Esophagus squamous epithelium (tissue), 5 donors: ENCODE measurements at regions not wholly inside any gene's neighbourhood (a gene's known extent, or its start where the extent isn't known, plus 50 kb on each side); places are given as distances from the start of the nearest gene placed in this dataset.

Experiments used
- DNase-seq: peaks from one replicate; lab custom pipeline; 2025; lab: John Stamatoyannopoulos, UW
- H3K27ac ChIP-seq, 4 donors: fragments of 200-600 bp; sonication (generic); one replicate each; pipeline ENCODE4 v1.5.1; 2016 to 2019; ENCODE audit warnings: mild to moderate bottlenecking in 1 of 4
- H3K27me3 ChIP-seq, 4 donors: fragments of 200-600 bp; sonication (generic); 1 replicate in 3 of 4; 2 replicates in 1 of 4; pipeline versions ENCODE4 v1.5.1 to v1.6.0; 2017 to 2021; ENCODE audit warnings: antibody characterized with exemption in 1 of 4
- H3K36me3 ChIP-seq, 3 donors: fragments of 200-600 bp; sonication (generic); one replicate each; pipeline ENCODE4 v1.5.1; 2016 to 2019
- H3K4me1 ChIP-seq, 3 donors: fragments of 200-600 bp; sonication (generic); one replicate each; pipeline ENCODE4 v1.5.1; 2017 to 2019
- H3K4me3 ChIP-seq, 4 donors: fragments of 200-600 bp; sonication (generic); 1 replicate in 3 of 4; 2 replicates in 1 of 4; pipeline ENCODE4 v1.5.1; 2016 to 2019; ENCODE audit warnings: mild to moderate bottlenecking in 2 of 4, moderate library complexity in 1 of 4
- H3K9me3 ChIP-seq, 3 donors: fragments of 200-600 bp; sonication (generic); one replicate each; pipeline ENCODE4 v1.5.1; 2016 to 2019
- CTCF ChIP-seq, 6 experiments: fragments of 450-650 bp in 4 of 6; fragments of 200-600 bp in 2 of 6; sonication (generic) in 2 of 6; IDR thresholded peaks; one replicate each; pipeline ENCODE4 v1.5.1; 2016 to 2019; ENCODE audit warnings: antibody characterized with exemption in 6 of 6, mild to moderate bottlenecking in 4 of 6, moderate library complexity in 4 of 6
- POLR2A ChIP-seq, 4 donors: fragments of 450-650 bp; IDR thresholded peaks; one replicate each; pipeline ENCODE4 v1.6.1; 2017; ENCODE audit warnings: antibody characterized with exemption in 4 of 4, mild to moderate bottlenecking in 4 of 4, moderate library complexity in 3 of 4
- WGBS, 2 donors: methylation state at CpG; one replicate each; pipeline ENCODE4 v1.1.5; 2018; 5-methylcytosine and 5-hydroxymethylcytosine counted together
- intact Hi-C: fragments of 100-400 bp; cut with DNase I; formaldehyde crosslinking; loops from one replicate; pipeline ENCODE4 v1.15.0; 2022
- donor health status: DM: yes; HTN: yes; CAD: no.

- H3K4me3 ChIP-seq: no peak overlapping the region
- TF ChIP-seq CTCF (IDR thresholded peaks at IDR 0.05) (no peak), POLR2A (IDR thresholded peaks at IDR 0.05) (no peak)
- intact Hi-C loops: no loop called here
- no peaks in the 10 kb centered on the region for H3K9me3 ChIP-seq
- WGBS, 2 donors: 52 to 61% methylated on average over 8 to 11 of the region's 12 CpGs
- DNase-seq: no peak
- peaks cover 0 to 10% (median 0%) of the 10 kb centered on the region in 4 donors for H3K27me3 ChIP-seq
- no peak overlapping the region for H3K27ac ChIP-seq
- H3K36me3 ChIP-seq: no peaks in the 10 kb centered on the region
- no peaks in the 10 kb centered on the region for H3K4me1 ChIP-seq
These were observed 327.6 kb downstream of the FGF9 start for GRCh38 chr13:21998279-21998990.

GRCh38 chr13:21999666-22000065, 328.8 kb downstream of the FGF9 start:
- TF ChIP-seq POLR2A (IDR thresholded peaks at IDR 0.05) (no peak), CTCF (IDR thresholded peaks at IDR 0.05) (no peak)
- whole genome bisulfite sequencing, 2 donors: 74 to 81% methylated on average over 3 to 5 of the region's 6 CpGs
- no peaks in the 10 kb centered on the region for H3K4me1 ChIP-seq
- peaks cover 0 to 10% (median 0%) of the 10 kb centered on the region in 4 donors for H3K27me3 ChIP-seq
- no peak overlapping the region for H3K27ac ChIP-seq
- no peak overlapping the region for H3K4me3 ChIP-seq
- intact Hi-C loops: no loop called here
- no peaks in the 10 kb centered on the region for H3K36me3 ChIP-seq
- no peaks in the 10 kb centered on the region for H3K9me3 ChIP-seq
- DNase-seq: no peak

GRCh38 chr13:22000191-22000590, 329.3 kb downstream of the FGF9 start:
- TF ChIP-seq POLR2A (IDR thresholded peaks at IDR 0.05): no peak
- no peak for TF ChIP-seq CTCF (IDR thresholded peaks at IDR 0.05)
- Histone ChIP-seq H3K36me3 (no peaks in the 10 kb centered on the region), H3K4me3 (no peak overlapping the region), H3K9me3 (no peaks in the 10 kb centered on the region), H3K27me3 (peaks cover 0 to 10% (median 0%) of the 10 kb centered on the region in 4 donors), H3K27ac (no peak overlapping the region), H3K4me1 (no peaks in the 10 kb centered on the region)
- no peak for DNase-seq
- 90 to 93% methylated on average over 7 to 8 of the region's 12 CpGs for WGBS, 2 donors
- intact Hi-C loops: no loop called here

- no peaks in the 10 kb centered on the region for H3K4me1 ChIP-seq
- 88 to 92% methylated on average over 7 of the region's 9 CpGs for WGBS, 2 donors
These were observed 330.5 kb downstream of the FGF9 start for GRCh38 chr13:22001336-22001735.

More at GRCh38 chr13:22001336-22001735, 330.5 kb downstream of the FGF9 start:
- Histone ChIP-seq H3K27ac (no peak overlapping the region), H3K27me3 (peaks cover 0 to 10% (median 0%) of the 10 kb centered on the region in 4 donors), H3K4me3 (no peak overlapping the region), H3K36me3 (no peaks in the 10 kb centered on the region), H3K9me3 (no peaks in the 10 kb centered on the region)
- TF ChIP-seq CTCF (IDR thresholded peaks at IDR 0.05): no peak
- no peak for TF ChIP-seq POLR2A (IDR thresholded peaks at IDR 0.05)
- intact Hi-C loops: no loop called here
- DNase-seq: no peak
